ENCODE measurements at regions not wholly inside any gene's neighbourhood (a gene's known extent, or its start where the extent isn't known, plus 50 kb on each side); places are given as distances from the start of the nearest gene placed in this dataset.
"Not testable (repeated sequence)": the region's sequence is repeated elsewhere in the genome, so short reads cannot be mapped to it uniquely, and the experiment has no call there.

DNA sequence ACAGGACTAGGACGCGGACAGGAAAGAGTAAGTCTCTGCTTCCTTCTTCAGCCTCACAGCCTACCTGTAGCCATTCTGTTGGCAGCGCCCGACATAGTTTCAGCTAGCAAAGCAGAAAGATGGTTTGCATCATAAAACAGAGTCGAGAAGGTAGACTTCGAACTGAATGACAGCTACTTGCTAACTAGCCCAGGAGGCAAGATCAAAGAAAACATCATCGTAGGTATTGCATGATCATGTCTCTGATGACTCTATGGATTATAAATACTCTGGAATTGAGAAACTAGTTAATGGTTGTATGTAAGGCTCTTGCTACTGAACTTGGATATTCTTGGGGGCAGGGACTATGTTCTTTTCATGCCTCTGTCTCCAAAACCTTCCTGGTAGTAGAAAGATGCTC, 333.1 kb upstream of the KLF3 start:
- no peak for DNase-seq
- H3K4me3 ChIP-seq (replicated peaks in 1 of 3), result no peak overlapping the region
- H3K36me3 ChIP-seq, result no peaks in the 10 kb centered on the region
- H3K27ac ChIP-seq, result no peak overlapping the region
- intact Hi-C loops (cut with DNase I), result no loop called here
- no peaks in the 10 kb centered on the region for H3K27me3 ChIP-seq
- H3K4me1 ChIP-seq, result no peaks in the 10 kb centered on the region
- no peaks in the 10 kb centered on the region for H3K9me3 ChIP-seq
- TF ChIP-seq, protein P1, sequence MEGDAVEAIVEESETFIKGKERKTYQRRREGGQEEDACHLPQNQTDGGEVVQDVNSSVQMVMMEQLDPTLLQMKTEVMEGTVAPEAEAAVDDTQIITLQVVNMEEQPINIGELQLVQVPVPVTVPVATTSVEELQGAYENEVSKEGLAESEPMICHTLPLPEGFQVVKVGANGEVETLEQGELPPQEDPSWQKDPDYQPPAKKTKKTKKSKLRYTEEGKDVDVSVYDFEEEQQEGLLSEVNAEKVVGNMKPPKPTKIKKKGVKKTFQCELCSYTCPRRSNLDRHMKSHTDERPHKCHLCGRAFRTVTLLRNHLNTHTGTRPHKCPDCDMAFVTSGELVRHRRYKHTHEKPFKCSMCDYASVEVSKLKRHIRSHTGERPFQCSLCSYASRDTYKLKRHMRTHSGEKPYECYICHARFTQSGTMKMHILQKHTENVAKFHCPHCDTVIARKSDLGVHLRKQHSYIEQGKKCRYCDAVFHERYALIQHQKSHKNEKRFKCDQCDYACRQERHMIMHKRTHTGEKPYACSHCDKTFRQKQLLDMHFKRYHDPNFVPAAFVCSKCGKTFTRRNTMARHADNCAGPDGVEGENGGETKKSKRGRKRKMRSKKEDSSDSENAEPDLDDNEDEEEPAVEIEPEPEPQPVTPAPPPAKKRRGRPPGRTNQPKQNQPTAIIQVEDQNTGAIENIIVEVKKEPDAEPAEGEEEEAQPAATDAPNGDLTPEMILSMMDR (IDR thresholded peaks at IDR 0.05), result no peak
- TF ChIP-seq POLR2A (IDR thresholded peaks at IDR 0.05), result no peak
- 96 to 97% methylated on average over 7 of the region's 7 CpGs for WGBS, 2 donors

DNA sequence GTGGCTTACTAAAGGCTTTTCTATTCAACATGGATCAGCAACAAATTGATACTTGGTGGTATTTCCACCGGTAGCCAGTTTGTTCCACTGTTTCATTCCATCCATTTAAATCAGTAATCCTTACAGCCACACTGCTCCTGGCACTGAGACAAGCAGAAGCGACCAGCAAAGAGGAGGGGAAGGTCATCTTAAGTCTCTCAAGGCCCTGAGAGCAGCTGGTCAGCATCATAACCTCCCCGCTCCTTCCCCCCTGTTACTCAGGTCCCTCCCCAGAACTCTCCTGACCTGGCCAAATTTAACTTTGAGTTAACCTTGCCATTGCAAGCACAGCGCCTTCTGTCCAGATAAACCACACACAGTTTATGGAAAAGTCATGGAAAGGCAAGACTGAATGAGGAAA, 331.3 kb upstream of the KLF3 start:
- DNase-seq, result no peak
- H3K27me3 ChIP-seq, result no peaks in the 10 kb centered on the region
- intact Hi-C loops (cut with DNase I), result no loop called here
- WGBS, 2 donors, result 84 to 87% methylated on average over 4 of the region's 4 CpGs
- no peaks in the 10 kb centered on the region for H3K9me3 ChIP-seq
- H3K36me3 ChIP-seq, result no peaks in the 10 kb centered on the region
- no peaks in the 10 kb centered on the region for H3K4me1 ChIP-seq
- no peak overlapping the region for H3K27ac ChIP-seq
- no peak overlapping the region for H3K4me3 ChIP-seq (replicated peaks in 1 of 3)
- no peak for TF ChIP-seq POLR2A (IDR thresholded peaks at IDR 0.05)
- TF ChIP-seq, protein P1 (IDR thresholded peaks at IDR 0.05), result no peak

DNA sequence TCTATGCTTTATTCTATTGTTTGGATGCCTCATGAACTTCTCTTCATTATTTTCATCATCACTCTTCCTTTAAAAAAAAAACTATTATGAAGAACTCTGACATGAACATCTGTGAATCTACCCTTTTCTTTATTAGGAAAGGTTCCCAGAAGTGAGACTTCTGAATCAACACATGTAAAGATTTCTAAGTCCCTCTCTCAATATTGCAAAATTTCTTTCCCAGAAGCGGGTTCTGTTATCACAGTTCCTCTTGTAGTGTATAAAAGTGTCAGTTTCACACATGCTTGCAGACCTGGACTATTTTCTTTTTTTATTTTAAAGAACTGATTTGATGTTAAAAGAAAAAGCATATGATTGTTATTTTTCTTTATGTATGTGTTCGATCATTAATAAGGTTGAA, 330.8 kb upstream of the KLF3 start:
- WGBS, 2 donors, result 63% methylated on average over 2 of the region's 2 CpGs
- no peaks in the 10 kb centered on the region for H3K9me3 ChIP-seq
- no peaks in the 10 kb centered on the region for H3K27me3 ChIP-seq
- TF ChIP-seq, protein P1 (IDR thresholded peaks at IDR 0.05), result no peak
- no peak for TF ChIP-seq POLR2A (IDR thresholded peaks at IDR 0.05)
- no peak for DNase-seq
- H3K4me1 ChIP-seq, result no peaks in the 10 kb centered on the region
- intact Hi-C loops (cut with DNase I), result no loop called here
- H3K4me3 ChIP-seq (replicated peaks in 1 of 3), result no peak overlapping the region
- H3K36me3 ChIP-seq, result no peaks in the 10 kb centered on the region
- no peak overlapping the region for H3K27ac ChIP-seq

DNA sequence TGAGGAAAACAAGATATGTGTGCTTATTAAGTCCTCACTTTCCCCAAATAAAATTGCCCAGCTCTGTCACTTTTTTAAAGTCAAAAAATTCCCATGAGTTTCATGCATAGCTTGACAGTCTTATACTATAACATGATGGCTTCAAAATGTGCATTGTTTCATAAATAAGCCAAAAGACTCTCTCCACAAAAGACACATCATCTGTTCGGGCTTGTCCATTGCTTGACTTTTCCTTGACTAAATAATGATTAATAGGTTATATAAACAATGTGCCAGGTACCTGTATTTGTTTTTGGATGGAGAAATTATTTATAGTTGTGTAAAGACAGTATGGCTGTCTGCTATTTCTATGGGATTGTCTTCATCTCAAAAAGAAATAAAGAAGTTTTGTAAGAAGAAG, 329.2 kb upstream of the KLF3 start:
- 93% methylated on average over 1 of the region's 1 CpG for WGBS, 2 donors
- Histone ChIP-seq H3K27ac (no peak overlapping the region), H3K9me3 (no peaks in the 10 kb centered on the region), H3K36me3 (no peaks in the 10 kb centered on the region), H3K27me3 (no peaks in the 10 kb centered on the region), H3K4me1 (no peaks in the 10 kb centered on the region), H3K4me3 (replicated peaks in 1 of 3) (no peak overlapping the region)
- TF ChIP-seq, protein P1 (IDR thresholded peaks at IDR 0.05), result no peak
- TF ChIP-seq POLR2A (IDR thresholded peaks at IDR 0.05), result no peak
- no peak for DNase-seq
- intact Hi-C loops (cut with DNase I), result no loop called here

DNA sequence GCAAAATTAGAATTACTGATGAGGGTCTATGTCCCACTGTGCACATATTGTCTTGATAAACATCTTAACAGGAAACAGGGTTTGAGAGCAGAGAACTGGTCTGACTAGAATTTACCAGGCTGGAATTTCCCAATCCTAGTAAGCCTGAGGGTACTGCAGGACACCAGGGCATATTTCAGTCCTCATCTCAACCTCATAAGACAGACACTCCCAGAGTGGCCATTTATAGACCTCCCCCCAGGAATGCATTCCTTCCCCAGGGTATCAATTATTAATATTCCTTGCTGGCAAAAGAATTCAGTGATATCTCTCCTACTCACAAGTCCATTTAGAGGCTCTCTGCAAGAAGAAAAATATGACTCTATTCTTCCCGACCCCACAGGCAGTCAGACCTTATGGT, 325.1 kb upstream of the KLF3 start:
- H3K27me3 ChIP-seq; H3K4me3 ChIP-seq (replicated peaks in 1 of 3); intact Hi-C loops (cut with DNase I); H3K9me3 ChIP-seq; H3K4me1 ChIP-seq; DNase-seq; H3K36me3 ChIP-seq; H3K27ac ChIP-seq: not testable (repeated sequence)
- 91 to 93% methylated on average over 1 of the region's 1 CpG for WGBS, 2 donors

DNA sequence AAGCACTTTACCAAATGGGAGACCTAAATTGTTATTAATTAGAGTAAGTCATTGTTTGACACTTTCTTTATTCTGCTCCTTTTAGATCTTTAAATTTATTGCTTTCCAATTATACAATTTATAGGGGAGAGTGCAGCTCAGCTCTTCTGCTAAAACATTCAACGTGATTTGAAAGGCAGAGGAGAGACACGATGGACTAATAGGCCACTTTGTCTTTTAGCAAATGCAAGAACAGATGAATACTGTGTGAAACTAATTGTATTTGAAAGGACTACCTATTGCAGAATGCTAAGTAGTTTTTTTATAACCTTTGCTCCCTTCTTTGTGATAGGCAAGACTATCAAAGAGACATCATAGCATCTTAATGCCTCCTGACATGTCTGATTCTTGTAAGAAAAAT, 320.4 kb upstream of the KLF3 start:
- no peak overlapping the region for H3K4me3 ChIP-seq (replicated peaks in 1 of 3)
- no peaks in the 10 kb centered on the region for H3K36me3 ChIP-seq
- TF ChIP-seq, protein P1 (IDR thresholded peaks at IDR 0.05), result no peak
- no peak for TF ChIP-seq POLR2A (IDR thresholded peaks at IDR 0.05)
- intact Hi-C loops (cut with DNase I), result no loop called here
- no peaks in the 10 kb centered on the region for H3K9me3 ChIP-seq
- WGBS, 2 donors, result 86% methylated on average over 2 of the region's 2 CpGs
- H3K27ac ChIP-seq, result no peak overlapping the region
- H3K4me1 ChIP-seq, result no peaks in the 10 kb centered on the region
- H3K27me3 ChIP-seq, result no peaks in the 10 kb centered on the region
- DNase-seq, result no peak
